SK-N-SH (cell line): ENCODE measurements at regions not wholly inside any gene's neighbourhood (a gene's known extent, or its start where the extent isn't known, plus 50 kb on each side); places are given as distances from the start of the nearest gene placed in this dataset.

Experiments used
- CTCF ChIA-PET: fragments of 300-600, 350-600 bp; formaldehyde crosslinking; extraction: SDS; loops from one replicate; lab custom pipeline; 2021; lab: Yijun Ruan, JAX
- POLR2A ChIA-PET: fragments of 350-600 bp; sonication (Branson Sonifier 250); formaldehyde crosslinking; extraction: SDS; loops from one replicate; lab custom pipeline; 2020; ENCODE audit warnings: antibody characterized with exemption, inconsistent platforms; lab: Yijun Ruan, JAX
- DNase-seq: peaks from one replicate; pipeline ENCODE4 v3.0.0; 2012
- H2AFZ ChIP-seq: fragments of 200-600 bp; sonication (generic); 2 replicates; pipeline ENCODE4 v1.8.1; 2016; ENCODE audit warnings: antibody characterized with exemption, mild to moderate bottlenecking, low read depth
- H3F3A ChIP-seq: fragments of 200-600 bp; sonication (generic); replicated peaks from 2 replicates; pipeline ENCODE3; 2016; ENCODE audit warnings: antibody characterized with exemption, mild to moderate bottlenecking; ENCODE audit not compliant: insufficient read depth
- H3K27ac ChIP-seq, 2 experiments: fragments of 200-500 bp in 1 of 2; fragments of 200-600 bp in 1 of 2; sonication (Bioruptor generic) in 1 of 2; sonication (generic), shearing (Covaris generic) in 1 of 2; 2 replicates each; pipeline versions ENCODE4 v1.5.1 to v1.6.1; 2014 to 2016; ENCODE audit warnings: low read depth in 2 of 2, inconsistent platforms in 1 of 2, low read length in 1 of 2, mild to moderate bottlenecking in 1 of 2, mixed read lengths in 1 of 2
- H3K27me3 ChIP-seq: fragments of 200-600 bp; sonication (generic), shearing (Covaris generic); 2 replicates; pipeline ENCODE4 v1.6.1; 2016; ENCODE audit warnings: mixed run types; ENCODE audit not compliant: insufficient read depth
- H3K36me3 ChIP-seq, 2 experiments: fragments of 200-500 bp in 1 of 2; fragments of 200-600 bp in 1 of 2; sonication (Bioruptor generic) in 1 of 2; sonication (generic) in 1 of 2; replicated peaks in 1 of 2; 2 replicates each; pipeline versions ENCODE3 to v1.5.1; 2014 to 2016; ENCODE audit warnings: low read length in 1 of 2, mild to moderate bottlenecking in 1 of 2; ENCODE audit not compliant: insufficient read depth in 2 of 2, control insufficient read depth in 1 of 2
- H3K4me1 ChIP-seq, 2 experiments: fragments of 200-500 bp in 1 of 2; fragments of 200-600 bp in 1 of 2; sonication (Bioruptor generic) in 1 of 2; sonication (generic), shearing (Covaris generic) in 1 of 2; 2 replicates each; pipeline versions ENCODE4 v1.5.1 to v1.6.1; 2014 to 2016; ENCODE audit warnings: low read depth in 1 of 2, low read length in 1 of 2, mixed run types in 1 of 2; ENCODE audit not compliant: insufficient read depth in 2 of 2, control insufficient read depth in 1 of 2
- H3K4me2 ChIP-seq: fragments of 200-600 bp; sonication (generic), shearing (Covaris generic); 2 replicates; pipeline ENCODE4 v1.6.1; 2017; ENCODE audit warnings: mixed run types
- H3K4me3 ChIP-seq, 2 experiments: fragments of 200-500 bp in 1 of 2; fragments of 200-600 bp in 1 of 2; sonication (Bioruptor generic) in 1 of 2; sonication (generic), shearing (Covaris generic) in 1 of 2; 2 replicates each; pipeline versions ENCODE4 v1.5.1 to v1.8.1; 2014 to 2016; ENCODE audit warnings: low read depth in 2 of 2, inconsistent platforms in 1 of 2, low read length in 1 of 2, mild to moderate bottlenecking in 1 of 2, mixed read lengths in 1 of 2, moderate library complexity in 1 of 2
- H3K79me2 ChIP-seq: fragments of 200-600 bp; sonication (generic); 2 replicates; pipeline ENCODE4 v1.8.1; 2017; ENCODE audit warnings: mild to moderate bottlenecking; ENCODE audit not compliant: insufficient read depth
- H3K9ac ChIP-seq: fragments of 200-600 bp; sonication (generic); 2 replicates; pipeline ENCODE4 v1.6.1; 2017; ENCODE audit warnings: mixed run types
- H3K9me2 ChIP-seq: fragments of 200-600 bp; sonication (generic); 2 replicates; pipeline ENCODE4 v1.6.1; 2017; ENCODE audit warnings: mixed run types
- H3K9me3 ChIP-seq: fragments of 200-600 bp; sonication (generic); 2 replicates; pipeline ENCODE4 v1.6.1; 2017; ENCODE audit warnings: mixed run types, mild to moderate bottlenecking, moderate library complexity
- H4K20me1 ChIP-seq: fragments of 200-600 bp; sonication (generic); 2 replicates; pipeline ENCODE4 v1.6.1; 2017; ENCODE audit warnings: mild to moderate bottlenecking, mixed run types; ENCODE audit not compliant: insufficient read depth
- CHD2 ChIP-seq: fragments of 150-350 bp; IDR thresholded peaks from 2 replicates; pipeline ENCODE4 v1.6.1; 2018; ENCODE audit warnings: low read length; ENCODE audit not compliant: partially characterized antibody
- EP300 ChIP-seq, 2 experiments: IDR thresholded peaks; 2 replicates each; pipeline versions ENCODE4 v1.4.0 to v1.6.1; 2012; ENCODE audit warnings: borderline replicate concordance in 1 of 2, low read depth in 1 of 2, low read length in 1 of 2
- EZH2phosphoT487 ChIP-seq: fragments of 200-600 bp; sonication (generic); IDR thresholded peaks from 2 replicates; pipeline ENCODE4 v1.6.1; 2017; ENCODE audit warnings: low read depth, mixed run types, mild to moderate bottlenecking, antibody characterized with exemption, moderate library complexity, borderline replicate concordance
- GABPA ChIP-seq: IDR thresholded peaks from 2 replicates; pipeline ENCODE4 v1.4.0; 2012; ENCODE audit warnings: low read depth, mild to moderate bottlenecking
- GATA2 ChIP-seq: sonication (generic); formaldehyde crosslinking; IDR thresholded peaks from 2 replicates; pipeline ENCODE4 v1.5.0; 2020; ENCODE audit warnings: mild to moderate bottlenecking, missing genetic modification reagents
- JUND ChIP-seq: IDR thresholded peaks from 2 replicates; pipeline ENCODE4 v1.4.0; 2012
- MEF2A ChIP-seq: IDR thresholded peaks from 2 replicates; pipeline ENCODE4 v1.4.0; 2012; ENCODE audit warnings: low read depth, borderline replicate concordance
- NFIC ChIP-seq: IDR thresholded peaks from 2 replicates; pipeline ENCODE4 v1.4.0; 2012; ENCODE audit warnings: borderline replicate concordance
- PBX3 ChIP-seq: IDR thresholded peaks from 2 replicates; pipeline ENCODE4; 2012
- RCOR1 ChIP-seq: fragments of 150-350 bp; IDR thresholded peaks from 2 replicates; pipeline ENCODE4 v1.6.1; 2017; ENCODE audit warnings: antibody characterized with exemption, low read length
- RXRA ChIP-seq: IDR thresholded peaks from 2 replicates; pipeline ENCODE4 v1.4.0; 2012; ENCODE audit warnings: low read depth, mild to moderate bottlenecking, borderline replicate concordance
- SMC3 ChIP-seq: IDR thresholded peaks from 2 replicates; pipeline ENCODE4 v1.6.1; 2012; ENCODE audit warnings: low read depth, low read length, improper control_type of control experiment
- TAF1 ChIP-seq: IDR thresholded peaks from 2 replicates; pipeline ENCODE4 v1.6.1; 2012; ENCODE audit warnings: low read depth, mild to moderate bottlenecking, low read length, moderate library complexity, borderline replicate concordance
- TCF12 ChIP-seq: IDR thresholded peaks from 2 replicates; pipeline ENCODE4 v1.4.0; 2012
- TEAD4 ChIP-seq: IDR thresholded peaks from 2 replicates; pipeline ENCODE4 v1.4.0; 2012; ENCODE audit warnings: mild to moderate bottlenecking, borderline replicate concordance; ENCODE audit not compliant: insufficient read depth
- WGBS: methylation state at CpG from one replicate; pipeline ENCODE4 v1.1.6; 2017; ENCODE audit warnings: low lambda C conversion rate; 5-methylcytosine and 5-hydroxymethylcytosine counted together
- TF ChIP-seq, protein P1 (sequence below): IDR thresholded peaks from 2 replicates; pipeline ENCODE4 v1.4.0; 2012; ENCODE audit warnings: low read depth, borderline replicate concordance

DNA sequence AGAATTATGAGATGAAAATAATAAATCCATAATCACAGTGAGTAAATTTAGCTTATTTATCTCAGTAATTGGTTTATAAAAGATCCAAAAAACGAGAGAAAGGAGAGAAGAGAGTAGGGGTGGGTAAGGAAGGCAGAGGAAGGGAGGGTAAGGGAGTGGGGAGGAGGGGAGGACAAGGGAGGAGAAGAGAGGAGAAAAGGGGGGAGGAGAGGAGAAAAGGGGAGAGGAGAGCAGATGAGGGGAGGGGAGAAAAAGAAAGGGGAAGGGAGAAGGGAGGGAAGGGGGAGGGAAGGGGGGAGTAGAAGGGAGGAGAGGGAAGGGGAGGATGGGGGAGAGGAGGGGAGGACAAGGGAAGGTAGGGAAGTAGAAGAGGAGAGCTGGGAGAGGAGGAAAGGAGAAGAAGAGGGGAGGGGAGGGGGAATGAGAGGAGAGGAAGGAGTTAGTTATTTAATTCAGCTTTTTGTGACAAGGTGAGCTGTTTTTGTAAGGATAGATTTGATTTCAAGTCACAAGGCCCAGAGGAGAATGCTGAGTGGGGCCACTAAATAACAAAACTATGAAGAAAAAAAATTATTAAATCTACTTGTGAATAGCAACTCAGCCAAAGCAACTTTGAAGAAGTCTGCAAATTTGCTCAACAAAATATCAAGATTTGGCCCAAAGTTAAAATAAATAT, 454.3 kb downstream of the ARAP2 start:
- H3K4me3 ChIP-seq: no peak overlapping the region
- DNase-seq: no peak
- no peaks in the 10 kb centered on the region for H3K27me3 ChIP-seq
- peaks cover 17% of the 10 kb centered on the region for H3F3A ChIP-seq
- TF ChIP-seq TEAD4 (no peak), GATA2 (CRISPR knock-in tag) (no peak), EZH2phosphoT487 (no peak), EP300 (IDR thresholded peaks at IDR 0.05; ENCODE audit: borderline replicate concordance in 1 of 2, low read depth in 1 of 2, low read length in 1 of 2) (no peak), TCF12 (no peak), RXRA (no peak), MEF2A (no peak), CHD2 (no peak)
- TF ChIP-seq, protein P1, sequence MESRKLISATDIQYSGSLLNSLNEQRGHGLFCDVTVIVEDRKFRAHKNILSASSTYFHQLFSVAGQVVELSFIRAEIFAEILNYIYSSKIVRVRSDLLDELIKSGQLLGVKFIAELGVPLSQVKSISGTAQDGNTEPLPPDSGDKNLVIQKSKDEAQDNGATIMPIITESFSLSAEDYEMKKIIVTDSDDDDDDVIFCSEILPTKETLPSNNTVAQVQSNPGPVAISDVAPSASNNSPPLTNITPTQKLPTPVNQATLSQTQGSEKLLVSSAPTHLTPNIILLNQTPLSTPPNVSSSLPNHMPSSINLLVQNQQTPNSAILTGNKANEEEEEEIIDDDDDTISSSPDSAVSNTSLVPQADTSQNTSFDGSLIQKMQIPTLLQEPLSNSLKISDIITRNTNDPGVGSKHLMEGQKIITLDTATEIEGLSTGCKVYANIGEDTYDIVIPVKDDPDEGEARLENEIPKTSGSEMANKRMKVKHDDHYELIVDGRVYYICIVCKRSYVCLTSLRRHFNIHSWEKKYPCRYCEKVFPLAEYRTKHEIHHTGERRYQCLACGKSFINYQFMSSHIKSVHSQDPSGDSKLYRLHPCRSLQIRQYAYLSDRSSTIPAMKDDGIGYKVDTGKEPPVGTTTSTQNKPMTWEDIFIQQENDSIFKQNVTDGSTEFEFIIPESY: no peak
- TF ChIP-seq, all 33 proteins: peak for 0
- Histone ChIP-seq H2AFZ (no peak overlapping the region), H3K79me2 (no peaks in the 10 kb centered on the region), H3K27ac (no peak overlapping the region), H3K9me3 (no peaks in the 10 kb centered on the region), H3K9ac (no peak overlapping the region), H3K4me2 (no peak overlapping the region), H3K9me2 (no peaks in the 10 kb centered on the region), H3K36me3 (no peaks in the 10 kb centered on the region), H4K20me1 (no peaks in the 10 kb centered on the region), H3K4me1 (no peaks in the 10 kb centered on the region)
- WGBS: 14% methylated on average over 1 of the region's 1 CpG
- ChIA-PET POLR2A (no interaction called here), CTCF (no interaction called here)

DNA sequence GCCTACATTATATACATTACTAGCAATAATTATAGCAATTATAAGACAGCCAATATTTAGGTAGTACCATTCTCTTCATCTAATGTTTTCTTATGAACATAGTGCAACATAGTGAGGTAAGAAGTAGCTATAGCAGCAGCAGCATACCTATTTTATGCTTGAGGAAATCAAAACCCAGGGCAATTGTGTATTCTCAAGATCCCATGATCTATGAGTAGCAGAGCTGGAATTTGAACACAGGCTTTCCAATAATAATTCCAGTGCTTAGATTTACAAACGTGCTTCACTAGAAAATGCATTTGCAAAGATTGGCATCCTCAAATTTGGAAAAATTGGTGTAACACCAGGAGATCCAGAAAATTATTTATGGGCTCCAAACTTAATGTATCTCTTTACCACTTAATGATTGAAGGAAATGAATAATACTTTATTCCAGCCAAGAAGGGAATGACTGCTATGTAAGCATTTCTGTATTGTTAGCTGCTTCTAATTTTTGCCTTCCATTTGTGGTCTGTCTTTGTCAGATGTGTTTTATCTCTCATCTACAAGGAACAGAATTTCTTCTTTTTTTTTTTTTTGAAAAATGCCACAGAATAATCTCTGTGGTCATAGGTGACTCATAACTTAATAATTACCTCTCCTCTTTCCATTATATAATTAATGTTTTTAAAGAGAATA, 451.1 kb downstream of the ARAP2 start:
- H3F3A ChIP-seq: peaks cover 17% of the 10 kb centered on the region
- 0% methylated on average over 1 of the region's 1 CpG for WGBS
- H2AFZ ChIP-seq: no peak overlapping the region
- H3K79me2 ChIP-seq: no peaks in the 10 kb centered on the region
- POLR2A ChIA-PET: no interaction called here
- no peak overlapping the region for H3K4me3 ChIP-seq
- H4K20me1 ChIP-seq: no peaks in the 10 kb centered on the region
- H3K27me3 ChIP-seq: no peaks in the 10 kb centered on the region
- TF ChIP-seq GABPA (no peak), RCOR1 (no peak), JUND (peak; percentile 15; the same call in 1 of the 2 replicates), TAF1 (no peak), SMC3 (no peak), EP300 (IDR thresholded peaks at IDR 0.05; ENCODE audit: borderline replicate concordance in 1 of 2, low read depth in 1 of 2, low read length in 1 of 2) (peak in 1 of 2 experiments; percentile 78; a peak in 2 of 4 replicates), PBX3 (peak; percentile 71), TEAD4 (peak; percentile 73; the same call in 1 of the 2 replicates), NFIC (peak; percentile 51; the same call in 1 of the 2 replicates), TCF12 (peak; percentile 87)
- TF ChIP-seq, protein P1: no peak
- H3K4me2 ChIP-seq: no peak overlapping the region; the same call in 1 of the 2 replicates
- CTCF ChIA-PET: no interaction called here
- H3K9me2 ChIP-seq: no peaks in the 10 kb centered on the region
- H3K4me1 ChIP-seq: no peaks in the 10 kb centered on the region
- no peaks in the 10 kb centered on the region for H3K36me3 ChIP-seq
- DNase-seq: no peak
- H3K9ac ChIP-seq: no peak overlapping the region
- peaks cover 8% of the 10 kb centered on the region; the same call in 1 of the 2 replicates for H3K9me3 ChIP-seq
- peak overlapping the region; percentile 68 to 74; a peak in 3 of 4 replicates for H3K27ac ChIP-seq
